HTR-8/SVneo (cell line): ENCODE measurements at regions not wholly inside any gene's neighbourhood (a gene's known extent, or its start where the extent isn't known, plus 50 kb on each side); places are given as distances from the start of the nearest gene placed in this dataset.
"Not testable (repeated sequence)": the region's sequence is repeated elsewhere in the genome, so short reads cannot be mapped to it uniquely, and the experiment has no call there.

Experiments used
- DNase-seq: peaks from one replicate; pipeline ENCODE4 v3.0.0; 2011; ENCODE audit warnings: low spot score, mixed read lengths; ENCODE audit not compliant: insufficient read length
- FAIRE-seq: peaks from 2 replicates; lab custom pipeline; 2011; peaks lifted over from hg19 to GRCh38; lab: Jason Lieb, UNC

GRCh38 chr4:152075253-152075928 lies 314.6 kb upstream of the GATB start:
- no peak for FAIRE-seq

GRCh38 chr4:152074573-152074972 lies 313.8 kb upstream of the GATB start:
- DNase-seq = no peak
- FAIRE-seq = no peak

More at GRCh38 chr4:152075253-152075928, 314.6 kb upstream of the GATB start:
- no peak for DNase-seq

GRCh38 chr4:152074088-152074437 lies 313.3 kb upstream of the GATB start:
- DNase-seq (no peak), FAIRE-seq (no peak)

- DNase-seq (no peak), FAIRE-seq (no peak)
Measured at GRCh38 chr4:152073351-152074087, 312.7 kb upstream of the GATB start.

- DNase-seq (no peak), FAIRE-seq (no peak)
Measured at GRCh38 chr4:152072906-152073305, 312.1 kb upstream of the GATB start.

- FAIRE-seq (no peak), DNase-seq (no peak)
Measured at GRCh38 chr4:152072001-152072485, 311.2 kb upstream of the GATB start.

- no peak for FAIRE-seq
- DNase-seq = no peak
Measured at GRCh38 chr4:152070854-152071253, 310.0 kb upstream of the GATB start.

- FAIRE-seq (no peak), DNase-seq (no peak)
Measured at GRCh38 chr4:152068866-152069265, 308.1 kb upstream of the GATB start.

- FAIRE-seq (no peak), DNase-seq (no peak)
Measured at GRCh38 chr4:152065545-152065944, 304.7 kb upstream of the GATB start.

- DNase-seq (no peak), FAIRE-seq (no peak)
Measured at GRCh38 chr4:152064753-152065152, 303.9 kb upstream of the GATB start.

- DNase-seq = no peak
- FAIRE-seq = no peak
Measured at GRCh38 chr4:152064282-152064681, 303.5 kb upstream of the GATB start.

GRCh38 chr4:152063621-152064240 lies 302.9 kb upstream of the GATB start:
- DNase-seq (no peak), FAIRE-seq (peak; percentile 49)

- DNase-seq (no peak), FAIRE-seq (no peak)
Measured at GRCh38 chr4:152062936-152063620, 302.3 kb upstream of the GATB start.

GRCh38 chr4:152054731-152055130 lies 293.9 kb upstream of the GATB start:
- DNase-seq = no peak
- FAIRE-seq = no peak

- no peak for DNase-seq
- FAIRE-seq = no peak
Measured at GRCh38 chr4:152052451-152053057, 291.7 kb upstream of the GATB start.

GRCh38 chr4:152051332-152051731 lies 290.5 kb upstream of the GATB start:
- not testable (repeated sequence) for DNase-seq, FAIRE-seq

- FAIRE-seq = no peak
Measured at GRCh38 chr4:152050106-152050505, 289.3 kb upstream of the GATB start.

GRCh38 chr4:152047451-152047850 lies 286.6 kb upstream of the GATB start:
- no peak for FAIRE-seq

More at GRCh38 chr4:152050106-152050505, 289.3 kb upstream of the GATB start:
- DNase-seq = no peak

GRCh38 chr4:152045807-152046571 lies 285.2 kb upstream of the GATB start:
- DNase-seq (peak; percentile 17), FAIRE-seq (no peak)

More at GRCh38 chr4:152047451-152047850, 286.6 kb upstream of the GATB start:
- DNase-seq = no peak
